ENCODE measurements at regions not wholly inside any gene's neighbourhood (a gene's known extent, or its start where the extent isn't known, plus 50 kb on each side); places are given as distances from the start of the nearest gene placed in this dataset.

DNA sequence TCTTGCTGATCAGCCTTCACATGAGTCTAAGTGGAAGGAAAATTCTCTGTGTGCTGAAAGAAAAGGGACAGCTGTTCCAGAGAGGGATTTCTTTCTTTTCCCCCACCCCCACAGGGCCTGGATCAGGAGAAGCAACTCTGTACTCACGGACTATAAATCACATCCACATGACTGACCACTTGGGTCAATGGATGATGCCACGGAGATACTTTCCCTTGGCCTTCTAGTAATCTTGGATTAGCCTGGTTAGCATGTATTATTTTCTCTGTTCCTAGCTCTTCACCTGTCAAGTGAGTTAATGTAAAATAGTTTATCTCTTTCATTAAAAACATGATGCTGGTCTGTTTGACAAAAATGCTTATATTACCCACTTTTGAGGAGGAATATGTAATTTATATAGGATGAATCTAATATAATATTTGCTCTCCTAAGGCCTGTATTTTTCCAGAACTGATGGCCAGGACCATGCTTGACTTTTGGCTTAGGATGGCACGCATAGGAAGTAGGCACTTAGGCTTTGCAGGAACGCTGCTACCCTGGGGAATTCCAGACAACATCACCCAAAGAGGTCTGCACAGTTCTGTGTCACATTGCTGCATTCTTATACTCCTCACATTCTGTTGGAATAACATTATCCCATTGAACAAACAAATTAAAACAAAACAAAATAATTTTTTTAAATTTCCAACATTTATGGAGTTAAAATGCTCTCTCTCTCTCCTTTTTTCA lies 892.1 kb downstream of the TLE1 start:
- no peak for DNase-seq (ENCODE audit: low spot score)
- TF ChIP-seq, protein P1, sequence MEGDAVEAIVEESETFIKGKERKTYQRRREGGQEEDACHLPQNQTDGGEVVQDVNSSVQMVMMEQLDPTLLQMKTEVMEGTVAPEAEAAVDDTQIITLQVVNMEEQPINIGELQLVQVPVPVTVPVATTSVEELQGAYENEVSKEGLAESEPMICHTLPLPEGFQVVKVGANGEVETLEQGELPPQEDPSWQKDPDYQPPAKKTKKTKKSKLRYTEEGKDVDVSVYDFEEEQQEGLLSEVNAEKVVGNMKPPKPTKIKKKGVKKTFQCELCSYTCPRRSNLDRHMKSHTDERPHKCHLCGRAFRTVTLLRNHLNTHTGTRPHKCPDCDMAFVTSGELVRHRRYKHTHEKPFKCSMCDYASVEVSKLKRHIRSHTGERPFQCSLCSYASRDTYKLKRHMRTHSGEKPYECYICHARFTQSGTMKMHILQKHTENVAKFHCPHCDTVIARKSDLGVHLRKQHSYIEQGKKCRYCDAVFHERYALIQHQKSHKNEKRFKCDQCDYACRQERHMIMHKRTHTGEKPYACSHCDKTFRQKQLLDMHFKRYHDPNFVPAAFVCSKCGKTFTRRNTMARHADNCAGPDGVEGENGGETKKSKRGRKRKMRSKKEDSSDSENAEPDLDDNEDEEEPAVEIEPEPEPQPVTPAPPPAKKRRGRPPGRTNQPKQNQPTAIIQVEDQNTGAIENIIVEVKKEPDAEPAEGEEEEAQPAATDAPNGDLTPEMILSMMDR (IDR thresholded peaks at IDR 0.05; ENCODE audit: extremely low read depth, missing control alignments), result no peak

DNA sequence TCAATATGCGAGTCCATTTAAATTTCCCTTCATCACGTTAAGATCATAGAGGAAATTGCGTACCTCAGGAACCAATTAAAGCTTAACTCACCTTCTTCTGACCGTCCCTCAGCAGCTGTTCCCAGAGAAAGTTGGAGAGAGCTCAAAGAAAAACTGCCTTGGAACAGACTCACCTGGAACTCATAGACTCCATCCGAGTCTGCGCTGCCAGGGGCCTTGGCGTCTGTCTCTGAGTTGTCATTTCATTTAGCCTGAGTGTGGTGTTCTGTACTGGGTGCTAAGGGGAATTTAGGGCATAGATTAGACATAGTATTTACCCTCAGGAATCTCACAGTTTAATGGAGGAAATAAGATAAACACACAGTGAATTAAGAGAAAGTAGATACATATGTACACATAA lies 892.7 kb downstream of the TLE1 start:
- DNase-seq (ENCODE audit: low spot score), result no peak
- TF ChIP-seq, protein P1 (IDR thresholded peaks at IDR 0.05; ENCODE audit: extremely low read depth, missing control alignments), result no peak

DNA sequence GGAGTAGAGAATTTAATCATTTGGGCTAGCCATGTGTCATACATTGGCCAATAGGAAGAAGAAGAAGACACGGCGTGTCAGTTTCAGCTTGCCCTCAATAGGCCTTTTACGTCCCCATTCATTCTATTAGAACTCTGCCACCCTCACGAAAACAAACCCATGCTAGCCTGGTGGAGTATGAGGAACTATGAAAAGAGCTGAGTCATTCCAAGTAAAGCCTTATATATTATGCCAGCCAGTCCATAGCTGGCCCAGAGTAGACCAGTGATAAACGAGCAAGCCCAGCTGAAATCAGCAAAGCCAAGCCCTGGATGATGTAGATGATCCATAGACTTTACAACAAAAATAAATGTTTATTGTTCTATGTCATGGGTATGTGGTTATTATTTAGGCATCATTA lies 895.1 kb downstream of the TLE1 start:
- DNase-seq (ENCODE audit: low spot score), result no peak

DNA sequence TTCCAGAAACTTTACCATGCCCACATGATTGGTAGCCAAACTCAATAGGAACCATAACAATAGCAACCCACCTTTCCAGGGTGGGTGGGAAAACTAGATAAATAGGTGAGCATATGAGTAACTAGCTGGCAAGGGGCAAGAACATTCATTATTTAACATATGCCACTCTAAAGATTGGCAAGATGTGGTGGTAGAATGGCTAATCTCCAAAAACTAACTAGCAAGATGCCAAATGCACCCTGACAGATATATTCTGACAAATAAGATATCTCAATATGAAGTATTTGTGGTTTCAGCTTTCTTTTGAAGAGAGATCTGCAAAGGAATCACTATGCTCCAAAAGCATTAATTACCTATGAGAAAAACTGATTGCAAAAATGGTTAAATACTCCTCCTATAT lies 895.6 kb downstream of the TLE1 start:
- no peak for DNase-seq (ENCODE audit: low spot score)
- TF ChIP-seq, protein P1 (IDR thresholded peaks at IDR 0.05; ENCODE audit: extremely low read depth, missing control alignments), result no peak

More for the DNA sequence above, 895.1 kb downstream of the TLE1 start:
- TF ChIP-seq, protein P1 (IDR thresholded peaks at IDR 0.05; ENCODE audit: extremely low read depth, missing control alignments), result no peak

DNA sequence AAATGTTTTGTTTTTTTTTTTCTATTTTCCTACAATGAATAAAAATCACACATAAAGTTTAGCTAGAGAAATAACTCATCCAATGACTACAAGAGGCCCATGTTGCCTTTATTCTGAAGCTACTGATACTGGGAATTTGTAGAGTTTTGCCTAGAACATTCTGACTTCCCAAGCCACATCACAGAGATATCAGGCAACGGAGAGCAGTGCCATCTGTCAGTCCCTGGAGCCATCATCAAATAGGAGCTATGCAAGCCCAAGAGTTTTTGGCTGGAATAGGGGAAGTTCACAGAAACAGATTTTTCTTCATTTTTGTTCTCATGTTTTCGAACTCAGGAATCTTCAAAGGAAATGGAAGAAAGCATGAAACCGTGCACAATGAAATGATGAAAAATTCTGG lies 896.6 kb downstream of the TLE1 start:
- DNase-seq (ENCODE audit: low spot score), result no peak
- TF ChIP-seq, protein P1 (IDR thresholded peaks at IDR 0.05; ENCODE audit: extremely low read depth, missing control alignments), result no peak

DNA sequence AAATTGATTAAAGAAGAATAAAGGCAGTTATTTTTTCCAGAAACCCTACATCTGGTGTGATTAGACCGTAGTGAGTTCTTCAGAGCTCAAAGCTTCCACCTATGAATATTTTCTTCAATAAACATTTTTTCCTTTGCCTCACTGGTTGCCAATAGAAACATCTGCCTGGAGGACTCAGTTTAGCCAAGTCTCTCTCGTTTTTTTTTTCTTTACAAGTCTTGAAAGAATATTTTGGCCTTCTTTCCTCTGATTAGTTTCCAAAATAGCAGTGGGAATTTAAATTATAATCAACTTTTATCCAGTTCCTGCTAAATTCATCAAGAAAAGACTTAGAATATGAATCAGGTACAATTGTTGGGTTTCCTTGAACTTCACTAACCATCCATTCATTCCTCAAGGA lies 897.5 kb downstream of the TLE1 start:
- TF ChIP-seq, protein P1 (IDR thresholded peaks at IDR 0.05; ENCODE audit: extremely low read depth, missing control alignments), result no peak
- DNase-seq (ENCODE audit: low spot score), result no peak

DNA sequence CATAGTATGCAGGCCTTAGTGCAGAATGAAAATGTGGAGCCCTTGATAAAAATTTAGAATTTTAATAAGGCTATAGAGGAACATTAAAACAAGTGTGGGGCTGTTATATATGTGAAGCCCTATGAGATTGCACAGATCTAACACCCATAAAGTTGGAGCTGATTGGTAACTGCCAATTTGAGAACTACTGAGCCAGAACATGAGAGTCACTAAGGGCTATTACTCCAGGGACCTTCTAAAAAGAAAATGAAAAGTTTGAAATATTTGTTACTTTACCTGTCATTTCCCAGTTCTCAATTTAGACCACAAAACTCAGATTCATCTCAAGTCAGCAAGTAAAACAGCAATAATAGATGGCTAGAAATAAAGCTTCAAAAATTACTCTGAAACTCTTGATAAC lies 898.6 kb downstream of the TLE1 start:
- TF ChIP-seq, protein P1 (IDR thresholded peaks at IDR 0.05; ENCODE audit: extremely low read depth, missing control alignments), result no peak
- DNase-seq (ENCODE audit: low spot score), result no peak
